Cerebellar cortex (tissue), 1 donor: ENCODE measurements at regions not wholly inside any gene's neighbourhood (a gene's known extent, or its start where the extent isn't known, plus 50 kb on each side); places are given as distances from the start of the nearest gene placed in this dataset.

Source experiments
- DNase-seq: peaks from one replicate; pipeline ENCODE4 v3.0.0-alpha.2; 2015; ENCODE audit warnings: low spot score

DNA sequence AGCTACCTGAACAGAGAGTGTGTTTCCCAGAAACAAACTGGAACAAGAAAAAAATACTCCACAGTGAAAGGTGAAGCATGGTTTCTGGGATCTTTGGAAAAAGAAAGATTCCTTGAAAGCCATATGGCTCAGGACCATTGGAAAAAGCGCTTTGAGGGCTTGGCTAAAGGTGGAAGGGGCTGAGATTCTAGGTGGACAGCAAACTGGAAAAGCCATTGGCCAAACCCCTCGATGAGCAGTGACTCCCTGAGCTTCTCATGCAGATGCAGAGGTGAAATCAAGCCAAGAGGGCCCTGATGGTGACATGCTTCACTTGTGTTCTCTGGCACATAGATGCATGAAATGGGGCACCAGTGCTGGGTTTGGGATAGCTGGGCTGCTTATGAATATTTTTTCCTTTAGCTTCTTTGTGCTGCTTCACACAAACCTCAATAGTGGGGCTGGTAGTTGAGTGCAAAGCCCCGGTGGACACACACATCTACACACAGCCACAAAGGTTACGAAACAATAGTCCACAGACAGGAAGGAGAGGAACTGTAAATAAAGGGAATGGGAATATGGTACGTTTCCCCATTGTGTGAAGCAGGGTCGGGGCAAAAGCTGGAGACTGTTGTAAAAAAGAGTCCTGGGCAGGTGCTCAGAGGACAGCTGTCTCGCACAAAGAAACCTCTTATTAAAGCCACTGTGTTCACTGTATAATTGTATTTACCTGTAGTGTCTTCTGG lies 117.8 kb downstream of the FOXA2 start:
- DNase-seq = no peak

- no peak for DNase-seq
Measured at GRCh38 chr20:22465622-22466446, 118.5 kb downstream of the FOXA2 start.

DNA sequence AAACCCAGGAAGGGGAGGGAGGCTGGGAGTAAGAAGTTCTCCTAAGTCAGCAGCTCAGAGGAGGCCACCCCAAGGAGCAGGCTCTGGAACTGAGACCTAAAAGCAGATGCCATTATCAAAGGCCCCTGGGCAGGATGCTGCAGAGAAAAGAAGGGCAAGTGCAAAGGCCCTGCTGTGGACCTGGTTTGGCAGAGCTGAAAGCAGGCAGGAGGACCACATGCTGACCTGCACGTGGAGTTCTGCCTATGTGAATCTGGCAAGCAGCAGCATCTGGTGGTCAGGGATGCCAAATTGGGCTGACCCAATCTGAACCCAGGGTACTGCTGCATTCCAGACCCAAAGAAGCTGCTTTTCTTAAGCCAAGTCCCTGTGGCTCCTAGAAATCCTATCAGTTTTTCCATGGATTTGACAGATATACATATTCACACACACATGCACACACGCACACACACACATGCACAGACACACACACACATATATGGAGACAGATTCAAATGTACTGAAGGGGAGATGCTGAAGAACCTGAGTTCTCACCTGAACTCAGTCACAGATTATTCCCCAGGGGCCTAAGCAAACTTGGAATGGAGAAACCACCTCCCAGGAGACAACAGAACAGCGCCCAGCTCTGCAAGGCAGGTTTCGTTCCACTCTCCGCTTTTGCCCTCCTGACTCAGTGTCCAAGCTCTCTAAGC lies 119.9 kb downstream of the FOXA2 start:
- no peak for DNase-seq

DNA sequence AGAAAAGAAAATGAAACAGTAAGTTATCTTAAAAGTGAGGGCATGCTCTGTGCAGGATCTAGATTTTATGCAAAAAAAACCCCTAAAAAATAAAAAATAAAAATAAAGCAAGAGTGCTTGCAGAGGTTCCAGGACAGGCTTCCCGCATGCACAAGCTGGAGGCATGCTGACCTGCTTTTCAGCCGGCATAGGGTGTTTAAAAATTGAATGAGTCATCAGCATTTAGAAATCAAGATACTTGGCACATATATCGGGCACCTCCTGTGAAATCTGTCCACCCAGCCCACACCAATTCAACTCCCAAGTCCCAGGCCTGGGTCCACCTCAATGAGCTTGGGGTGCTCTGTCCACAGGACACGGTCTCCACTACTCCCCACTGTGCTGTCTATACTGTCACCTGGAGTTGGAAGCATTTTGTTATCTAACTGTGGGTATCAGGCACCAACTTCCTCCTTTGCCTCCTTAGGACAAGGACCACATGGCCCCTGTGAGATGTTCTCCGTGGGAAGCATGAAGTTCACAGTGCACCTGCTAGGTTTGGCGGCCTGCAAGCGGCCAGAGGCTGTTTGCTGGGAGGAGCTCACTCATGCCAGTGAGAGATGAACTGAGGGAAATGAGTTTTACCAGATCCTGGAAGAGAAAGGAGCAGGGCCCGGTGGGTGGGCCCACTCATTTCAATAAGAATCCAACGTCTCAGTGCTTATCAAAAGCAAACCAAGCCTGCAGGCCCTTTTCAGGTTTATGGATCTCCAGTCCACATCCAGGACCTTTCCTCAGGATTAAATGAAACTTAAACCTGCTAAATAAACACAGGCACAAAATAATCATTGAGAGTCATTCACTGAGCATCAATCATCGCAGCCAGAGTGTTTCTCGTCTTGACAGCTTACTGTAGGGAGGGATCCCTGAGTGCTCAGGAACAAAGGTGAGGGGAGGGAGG lies 121.1 kb downstream of the FOXA2 start:
- DNase-seq = no peak

DNA sequence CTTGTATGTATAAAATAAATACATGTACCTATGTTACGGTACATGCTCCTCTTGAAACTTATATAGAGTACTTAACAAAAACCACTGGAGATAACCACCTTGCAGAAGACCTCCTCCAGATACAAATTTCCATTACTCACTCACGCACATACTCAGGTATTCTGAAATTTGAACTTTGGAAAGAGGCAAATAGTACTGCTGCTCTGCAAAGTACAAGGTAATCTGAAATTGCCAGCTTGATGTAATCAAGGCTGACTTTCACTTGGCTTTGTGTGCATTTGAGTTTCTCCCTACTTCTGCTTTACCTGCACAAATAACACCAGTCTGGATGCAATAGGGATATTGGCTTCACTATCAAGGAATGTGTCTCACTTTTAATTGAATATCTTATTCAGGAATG lies 123.6 kb downstream of the FOXA2 start:
- no peak for DNase-seq

- DNase-seq = no peak
Measured at GRCh38 chr20:22460231-22460630, 124.1 kb downstream of the FOXA2 start.

- no peak for DNase-seq
Measured at GRCh38 chr20:22459754-22460153, 124.6 kb downstream of the FOXA2 start.

DNA sequence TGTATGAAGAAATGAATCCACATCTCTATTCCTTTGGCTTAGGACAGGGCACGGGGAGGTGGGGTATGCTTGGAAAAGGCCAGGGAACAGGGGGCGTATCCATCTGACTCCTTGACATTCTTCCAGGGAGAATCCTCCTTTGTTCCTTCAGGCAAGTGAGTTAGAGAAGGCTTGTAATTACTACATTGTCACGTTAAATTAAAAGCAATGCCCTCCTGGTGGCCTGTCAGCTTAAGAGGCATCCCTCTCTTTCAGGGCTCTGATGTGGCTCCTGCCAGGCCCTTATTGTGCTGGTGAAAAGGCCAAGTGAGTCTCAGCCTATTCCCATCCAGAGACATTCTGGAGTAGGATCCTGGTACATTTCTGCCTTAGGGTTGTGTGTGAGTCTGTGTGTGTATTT lies 128.3 kb downstream of the FOXA2 start:
- no peak for DNase-seq

DNA sequence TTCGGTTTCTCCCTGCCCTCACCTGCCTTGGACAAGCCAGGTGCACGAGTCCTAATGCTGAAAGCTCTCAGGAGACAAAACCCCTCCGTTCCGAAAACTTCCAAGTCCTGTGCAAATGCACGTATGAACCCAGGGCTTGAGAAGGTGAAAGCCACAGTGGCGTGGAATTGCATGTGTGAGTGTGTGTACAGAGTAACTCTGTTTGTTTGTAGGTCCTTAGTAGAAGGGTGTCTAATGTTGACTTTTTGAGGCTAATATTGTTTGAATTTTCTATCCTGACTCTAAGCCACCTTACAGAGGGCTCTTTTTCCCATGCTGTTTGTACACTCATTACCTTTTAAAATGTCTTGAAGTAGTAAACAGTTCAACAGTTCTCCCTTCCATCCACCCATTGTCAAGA lies 129.1 kb downstream of the FOXA2 start:
- DNase-seq = no peak

DNA sequence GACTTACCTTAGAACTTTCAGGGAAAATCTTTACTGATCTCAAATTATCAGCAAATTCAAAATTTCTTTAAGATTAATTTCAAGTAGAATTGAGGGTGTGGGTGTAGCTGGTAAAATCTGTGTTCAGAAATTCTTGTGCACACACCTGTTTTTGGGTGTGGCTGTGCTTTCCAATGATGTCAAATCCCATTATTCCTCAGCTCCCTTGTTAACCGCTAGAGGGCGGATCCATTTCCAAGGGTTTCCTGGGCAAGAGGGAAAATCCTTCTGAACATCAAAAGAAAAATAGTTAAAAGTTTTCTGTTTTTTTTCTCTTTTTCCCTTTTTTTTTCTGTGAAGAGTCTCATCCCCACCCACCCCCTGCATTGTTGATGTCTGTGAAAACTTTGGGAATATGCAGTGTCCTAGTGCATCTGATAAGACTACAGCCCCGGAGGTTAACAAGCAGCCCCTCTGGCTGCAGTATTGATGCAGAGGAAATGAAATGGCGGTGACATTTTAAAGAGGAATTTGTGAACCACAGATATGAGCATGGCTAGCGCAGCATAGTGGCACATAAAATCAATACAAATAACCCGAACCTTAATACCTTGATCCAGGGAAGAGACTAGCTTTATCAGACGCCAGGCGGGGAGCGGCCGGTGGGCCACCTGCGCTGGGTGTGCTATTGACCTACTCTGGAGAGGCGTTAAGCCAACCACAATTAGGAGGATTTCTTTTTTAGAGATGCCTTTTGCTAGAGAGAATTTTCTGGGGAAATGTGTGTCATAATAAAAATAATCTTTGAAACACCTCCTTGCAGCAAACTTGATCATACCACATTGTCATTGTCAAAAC lies 130.9 kb downstream of the FOXA2 start:
- DNase-seq = peak; percentile 3

DNA sequence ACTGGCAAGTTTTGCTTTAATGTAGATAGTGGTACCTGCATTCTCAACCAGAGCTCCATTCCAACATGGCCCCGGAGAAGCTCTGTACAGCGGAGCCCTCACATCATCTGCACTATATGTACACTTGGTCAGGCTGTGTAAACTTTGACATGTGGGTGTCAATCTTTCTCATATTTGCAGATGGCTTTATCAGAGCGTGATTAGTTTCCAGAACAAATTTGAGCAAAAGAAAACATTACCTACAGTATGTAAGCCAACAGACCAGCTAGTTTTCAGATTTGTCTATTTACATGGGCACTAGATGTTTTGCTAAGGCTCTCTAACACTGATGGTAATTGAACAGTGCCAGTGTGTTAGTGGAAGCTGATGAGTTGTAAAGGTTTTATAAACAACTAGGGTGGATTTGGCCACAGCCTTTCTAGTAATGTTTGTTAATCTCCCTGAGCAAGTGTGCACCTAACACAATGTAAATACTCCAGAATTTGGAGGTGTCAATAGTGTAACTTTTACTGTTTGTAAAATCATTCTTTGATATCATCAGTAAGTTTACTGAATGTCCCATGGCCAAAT lies 131.8 kb downstream of the FOXA2 start:
- DNase-seq = no peak

GRCh38 chr20:22450537-22450936 lies 133.8 kb downstream of the FOXA2 start:
- DNase-seq = no peak

- peak; percentile 14 for DNase-seq
Measured at GRCh38 chr20:22449188-22449973, 135.0 kb downstream of the FOXA2 start.

DNA sequence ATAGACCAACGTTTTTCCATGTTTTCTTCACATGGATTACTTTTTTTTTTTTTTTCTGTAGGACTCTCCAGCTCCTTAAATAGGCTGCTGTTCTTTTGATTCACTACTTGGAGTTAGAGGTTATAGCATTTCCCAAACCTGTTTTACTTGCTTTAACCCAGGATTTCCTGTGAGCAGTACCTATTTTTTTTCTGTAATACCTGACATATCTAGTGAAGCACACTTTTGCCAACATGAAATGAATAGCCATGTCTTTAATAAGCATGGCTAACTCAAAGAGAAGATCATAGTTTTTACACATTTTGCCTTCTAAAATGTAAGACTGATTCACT lies 137.0 kb downstream of the FOXA2 start:
- no peak for DNase-seq

DNA sequence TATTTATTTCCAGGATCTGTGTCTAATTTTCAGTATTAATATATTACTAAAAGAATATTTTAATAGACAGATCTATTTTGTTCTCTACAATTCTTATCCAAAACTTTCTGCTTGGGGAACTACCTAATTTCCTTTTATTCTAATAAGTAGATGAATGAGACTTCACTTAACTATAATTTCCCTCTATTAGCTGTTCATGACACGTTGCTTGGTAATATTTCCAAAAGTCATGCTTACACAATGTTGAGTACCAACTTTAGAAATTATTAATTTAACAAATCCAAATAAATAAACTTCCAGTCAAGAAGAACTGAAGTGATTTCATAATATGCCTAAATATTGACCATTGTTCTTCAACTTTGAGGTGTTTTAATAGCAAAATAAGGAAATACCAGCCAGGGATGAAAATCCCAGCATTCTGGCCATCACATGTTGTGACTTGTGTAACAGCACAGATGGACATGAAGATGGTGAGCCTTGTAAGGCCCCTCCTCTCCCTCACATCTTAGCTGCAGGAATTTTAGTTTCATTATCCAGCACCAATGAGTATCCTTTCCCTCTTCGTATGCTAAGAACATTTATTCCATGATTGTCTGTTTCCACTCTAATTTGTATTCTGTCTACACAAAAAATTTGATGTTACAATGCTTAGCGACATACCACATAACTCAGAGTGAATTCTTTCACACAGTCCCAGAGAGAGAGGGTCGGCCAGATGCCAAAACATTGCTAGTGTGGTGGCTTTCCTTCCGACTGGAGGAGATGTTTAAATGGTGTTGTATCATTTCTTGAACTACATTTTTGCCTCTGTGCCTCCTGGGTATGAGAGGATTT lies 137.5 kb downstream of the FOXA2 start:
- no peak for DNase-seq

- DNase-seq = no peak
Measured at GRCh38 chr20:22442318-22442717, 142.1 kb downstream of the FOXA2 start.

DNA sequence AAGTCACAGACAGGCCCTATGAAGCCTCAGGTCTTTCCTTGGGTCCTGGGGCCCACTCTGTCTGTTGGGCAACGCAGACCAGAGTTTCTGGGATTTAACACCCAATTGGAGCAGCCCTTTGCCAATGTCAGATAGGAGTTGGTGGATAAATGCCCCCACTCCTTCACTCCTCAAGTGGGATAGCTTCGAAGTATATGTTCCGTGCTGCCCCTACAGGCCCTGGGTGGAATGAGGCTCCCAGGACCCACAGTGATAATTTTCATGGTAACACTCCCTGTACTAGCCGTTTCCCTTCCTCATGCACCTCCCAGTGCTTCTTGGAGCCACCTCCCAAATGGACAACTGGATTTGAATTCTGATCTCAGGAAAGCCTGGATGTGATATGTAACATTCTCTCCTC lies 145.4 kb downstream of the FOXA2 start:
- DNase-seq = no peak

GRCh38 chr20:22438346-22438745 lies 146.0 kb downstream of the FOXA2 start:
- DNase-seq = no peak

- no peak for DNase-seq
Measured at GRCh38 chr20:22437354-22437753, 147.0 kb downstream of the FOXA2 start.
